NOMO-1 treated with DMSO at 0.1 percent for 48 hours (cell line): ENCODE measurements at regions not wholly inside any gene's neighbourhood (a gene's known extent, or its start where the extent isn't known, plus 50 kb on each side); places are given as distances from the start of the nearest gene placed in this dataset.
"Not testable (repeated sequence)": the region's sequence is repeated elsewhere in the genome, so short reads cannot be mapped to it uniquely, and the experiment has no call there.

Experiments used
- DNase-seq: peaks from one replicate; lab custom pipeline; 2025; ENCODE audit not compliant: unreplicated experiment; lab: John Stamatoyannopoulos, UW

DNA sequence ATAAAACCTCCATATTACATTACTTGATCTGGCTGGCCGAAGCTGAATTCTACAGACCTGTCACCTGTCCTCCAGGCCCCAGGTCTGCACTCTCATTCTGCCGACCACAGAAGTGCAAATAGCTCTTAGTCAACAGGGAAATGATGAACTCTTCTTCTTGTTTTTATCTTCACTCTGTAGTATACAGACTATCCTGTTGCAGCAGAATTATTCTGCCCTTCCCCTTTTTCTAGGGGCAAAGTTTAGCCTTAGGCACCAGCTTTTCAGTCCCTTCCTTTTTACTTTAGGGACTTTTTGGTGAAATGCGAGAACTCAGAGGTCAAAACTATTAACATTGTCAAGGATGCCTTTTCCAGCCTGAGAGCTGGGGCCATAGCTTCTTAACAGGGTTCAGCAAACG is 229.6 kb upstream of the EGLN3 start:
- DNase-seq, result peak; percentile 92

DNA sequence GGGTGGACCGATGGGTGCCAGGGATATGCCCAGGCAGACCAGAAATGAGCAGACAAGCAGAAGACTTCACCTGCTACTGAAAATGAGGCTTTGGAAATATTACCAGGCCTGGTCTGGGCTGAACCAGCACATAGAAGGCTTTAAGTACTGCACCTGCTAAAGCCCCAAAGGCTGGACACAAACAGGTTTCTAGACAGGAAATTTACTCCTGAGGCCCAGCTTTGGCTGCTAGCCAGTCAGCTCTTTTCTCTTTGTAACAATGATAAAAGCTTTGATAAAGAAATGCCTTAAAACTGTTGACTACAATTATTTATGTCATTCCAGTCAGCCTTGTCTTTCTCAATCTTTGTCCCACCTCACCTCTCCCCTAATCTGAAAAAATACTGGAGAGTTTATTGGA is 228.9 kb upstream of the EGLN3 start:
- no peak for DNase-seq

DNA sequence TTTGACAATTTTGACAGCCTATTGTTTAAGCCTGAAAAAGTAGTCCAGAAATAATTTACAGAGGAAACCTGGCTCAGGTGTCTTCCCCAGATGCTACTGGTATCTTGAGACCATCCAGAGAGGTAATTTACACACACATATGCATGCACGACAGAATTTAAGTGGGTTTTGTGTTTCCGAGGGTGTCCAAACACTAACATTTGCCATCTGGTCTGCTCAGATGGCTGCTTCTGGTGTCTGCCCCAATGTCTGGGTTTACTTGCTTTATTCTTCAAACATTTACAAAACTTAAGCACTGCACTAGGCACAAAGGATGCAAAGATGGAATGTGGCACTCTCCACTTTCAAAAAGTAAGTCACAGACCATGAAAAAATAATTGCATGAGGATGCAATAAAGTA is 226.6 kb upstream of the EGLN3 start:
- no peak for DNase-seq

DNA sequence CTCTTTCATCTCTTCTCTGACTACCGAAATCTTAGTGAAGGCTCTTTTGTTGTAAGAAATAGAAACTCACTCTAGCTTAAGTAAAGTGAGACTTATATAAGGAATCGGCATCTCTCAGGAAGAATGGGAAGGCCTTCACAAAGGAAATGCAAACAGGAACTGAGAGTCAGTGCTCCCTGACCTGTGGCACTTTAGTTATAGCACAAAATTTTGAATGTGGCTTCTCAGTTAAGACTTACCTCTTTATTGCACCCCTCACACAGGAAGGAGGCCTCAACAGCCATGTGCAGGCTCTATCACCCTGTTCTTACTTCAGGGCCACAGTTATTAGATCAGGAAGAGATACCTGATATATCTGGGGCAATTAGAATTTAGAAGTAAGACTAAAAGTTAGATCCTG is 224.7 kb upstream of the EGLN3 start:
- peak; percentile 49 for DNase-seq

DNA sequence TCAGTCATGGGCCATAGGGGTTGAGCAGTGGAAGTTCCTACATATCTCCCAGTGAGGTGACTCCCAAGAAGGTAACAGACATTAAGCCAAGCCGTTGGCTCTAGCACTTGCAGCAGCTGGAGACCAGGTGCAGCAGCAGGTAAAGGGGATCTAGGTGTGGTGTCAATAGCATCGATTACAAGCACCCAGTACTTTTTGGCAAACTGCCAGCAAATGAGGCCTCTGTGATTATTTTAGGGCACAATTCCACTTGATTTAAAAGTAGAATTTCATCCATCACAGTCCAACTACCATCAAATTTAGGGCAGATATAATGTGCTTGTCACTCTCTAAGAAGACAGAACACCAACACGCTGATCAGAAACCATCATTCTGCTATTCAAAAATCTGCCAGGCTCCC is 224.1 kb upstream of the EGLN3 start:
- DNase-seq, result no peak

DNA sequence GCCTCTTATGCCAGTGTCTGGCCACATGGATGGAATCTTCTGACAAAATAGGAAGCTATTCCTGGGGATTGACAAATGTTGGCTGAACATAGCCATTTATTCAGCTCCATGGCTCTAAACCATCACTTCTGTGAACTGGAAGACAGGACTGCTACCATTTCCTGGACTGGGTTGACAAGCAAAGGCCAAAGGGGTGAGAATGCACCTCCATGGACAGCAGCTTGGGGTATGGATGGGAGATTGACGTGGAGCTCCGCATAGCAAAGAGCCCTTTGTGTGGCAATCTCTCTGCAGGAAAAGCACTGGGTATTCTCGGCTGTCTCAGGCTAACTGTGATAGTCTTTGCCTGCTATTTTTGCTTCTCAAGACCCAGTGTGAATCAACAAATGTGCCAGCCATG is 223.0 kb upstream of the EGLN3 start:
- no peak for DNase-seq

DNA sequence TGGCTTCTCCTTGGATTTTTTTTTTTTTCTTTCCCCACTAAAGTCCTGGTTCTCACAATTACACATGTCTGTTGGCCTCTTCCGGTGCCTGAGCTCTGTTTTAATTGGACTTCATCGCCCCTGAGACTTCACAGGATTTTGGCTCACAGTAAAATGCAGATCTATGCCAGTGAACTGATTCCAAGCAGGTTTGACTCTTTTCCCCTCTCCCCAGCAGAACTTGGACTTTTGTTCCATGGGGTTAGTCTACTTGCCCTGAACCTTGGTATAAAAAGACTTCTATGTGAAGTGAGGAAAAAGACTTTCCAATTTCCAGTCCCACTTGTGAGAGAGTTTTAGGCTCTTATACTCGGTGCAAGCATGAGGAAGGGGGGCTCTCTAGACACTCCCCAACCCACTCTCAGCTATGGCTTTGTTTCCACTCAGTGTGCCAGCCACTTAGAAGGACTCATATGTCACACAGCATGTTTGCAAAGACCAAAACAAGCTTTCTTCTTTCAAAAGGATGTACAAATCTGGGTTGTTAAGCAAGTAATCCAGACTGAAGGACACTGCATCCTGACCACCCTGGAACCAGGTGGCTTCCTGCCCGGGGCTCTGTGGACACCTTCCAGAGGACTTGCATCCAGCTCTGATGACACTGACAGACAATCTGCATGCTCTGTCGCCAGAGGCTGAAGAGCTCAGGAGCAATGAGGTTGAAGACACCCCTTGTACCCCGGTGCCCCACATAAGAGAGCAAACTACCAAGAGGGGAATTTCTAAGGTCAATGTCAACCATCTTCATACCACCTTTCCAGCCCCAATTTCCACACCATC is 221.9 kb upstream of the EGLN3 start:
- DNase-seq, result no peak

DNA sequence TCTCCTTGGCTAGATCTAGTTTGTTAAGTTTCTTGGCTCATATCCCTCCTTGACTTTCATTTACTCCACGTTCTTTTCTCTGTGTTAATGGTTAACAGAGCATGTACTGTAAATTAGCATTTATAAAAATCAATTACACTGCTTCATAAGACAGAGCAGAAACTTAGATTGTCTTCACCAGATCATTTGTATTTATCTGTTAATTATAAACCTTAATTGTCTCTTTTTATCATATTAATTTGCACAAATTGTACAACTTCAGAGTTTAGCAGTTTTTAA is 221.2 kb upstream of the EGLN3 start:
- no peak for DNase-seq

DNA sequence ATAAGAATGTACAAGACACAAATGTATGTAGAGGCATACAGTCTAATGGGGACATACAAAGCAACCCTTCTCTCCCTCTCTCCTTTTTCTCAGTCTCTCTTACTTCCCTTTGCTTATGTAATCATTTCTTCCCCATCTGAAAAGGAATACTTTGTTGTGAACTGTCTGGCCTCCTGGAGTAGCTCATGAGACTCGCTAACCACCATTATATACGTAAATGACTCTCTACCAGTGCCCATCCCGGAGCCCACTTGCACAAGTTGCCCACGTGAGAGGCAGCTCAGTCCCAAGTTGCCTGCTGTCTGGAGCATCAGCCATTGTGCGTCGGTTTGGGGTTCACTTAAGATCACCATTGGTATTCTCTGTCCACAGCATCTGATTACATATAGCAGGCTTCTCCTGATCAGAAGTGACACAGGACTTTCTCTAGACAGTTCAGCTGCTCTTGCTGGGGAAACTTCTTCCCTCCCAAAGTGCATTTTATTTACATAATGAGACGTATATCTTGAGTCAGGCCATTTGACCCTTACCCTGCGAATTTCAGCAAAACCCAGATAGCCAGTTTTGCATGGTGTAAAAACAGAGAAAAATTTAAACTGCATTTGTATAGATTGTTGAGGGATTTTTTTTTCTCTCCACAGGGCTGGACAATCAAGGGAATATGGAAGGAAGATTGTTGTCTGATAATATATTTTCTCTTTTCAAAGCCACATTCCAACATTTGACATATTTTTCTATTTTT is 220.7 kb upstream of the EGLN3 start:
- peak; percentile 28 for DNase-seq

DNA sequence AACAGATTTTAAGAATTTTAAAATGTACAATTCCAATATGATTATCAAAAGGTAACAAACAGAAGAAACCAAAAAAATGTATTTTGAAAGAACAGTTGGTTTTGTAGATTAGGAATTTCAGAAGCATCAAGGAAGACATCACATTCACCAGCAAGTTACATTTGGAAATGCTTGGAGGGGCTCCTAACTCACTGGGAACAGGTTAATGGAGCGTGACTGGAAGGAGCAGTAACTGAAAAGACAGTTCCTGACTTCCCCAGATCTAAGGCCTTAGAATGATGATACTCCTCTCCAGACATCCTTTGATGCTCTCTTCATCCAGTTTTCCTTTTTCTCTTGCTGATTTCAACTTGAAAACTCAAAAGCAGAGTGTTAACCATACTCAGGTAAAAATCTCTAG is 220.0 kb upstream of the EGLN3 start:
- no peak for DNase-seq

DNA sequence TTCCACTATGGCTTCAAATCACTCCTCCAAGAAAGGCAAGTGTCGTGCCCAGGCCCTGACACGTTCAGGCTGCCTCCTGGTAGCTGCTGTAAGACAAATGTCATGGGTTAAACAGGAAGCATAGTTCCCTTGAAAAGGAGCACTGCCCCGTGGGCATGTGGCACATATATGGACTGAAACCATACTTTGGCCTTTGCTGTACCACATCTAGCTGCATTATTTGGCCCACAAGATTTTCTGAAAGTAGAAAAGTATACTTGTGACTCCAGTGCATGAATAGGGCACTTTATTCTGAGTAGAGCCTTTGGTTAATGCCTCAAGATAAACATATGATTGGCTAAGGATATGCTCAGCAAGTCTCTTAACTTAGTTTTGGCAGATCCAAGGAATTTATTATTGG is 218.7 kb upstream of the EGLN3 start:
- no peak for DNase-seq

DNA sequence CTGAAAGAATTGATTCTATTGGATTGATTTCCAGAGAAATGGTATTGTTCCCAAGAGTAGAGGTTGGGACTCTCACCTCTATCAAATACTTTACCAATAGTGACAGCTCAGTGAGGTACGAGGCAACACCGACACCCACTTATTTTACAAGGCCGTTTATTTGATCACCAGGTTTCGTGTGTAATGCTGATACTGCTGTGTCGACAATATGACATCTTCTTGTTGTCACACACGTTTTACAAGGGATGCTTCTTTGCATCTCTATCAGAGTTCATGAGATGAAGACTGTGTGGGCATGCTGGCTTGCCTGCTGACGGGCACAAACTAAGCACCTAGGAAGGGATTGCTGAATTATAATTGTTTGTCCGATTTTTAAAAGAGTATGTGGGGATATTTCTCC is 217.8 kb upstream of the EGLN3 start:
- DNase-seq, result no peak

DNA sequence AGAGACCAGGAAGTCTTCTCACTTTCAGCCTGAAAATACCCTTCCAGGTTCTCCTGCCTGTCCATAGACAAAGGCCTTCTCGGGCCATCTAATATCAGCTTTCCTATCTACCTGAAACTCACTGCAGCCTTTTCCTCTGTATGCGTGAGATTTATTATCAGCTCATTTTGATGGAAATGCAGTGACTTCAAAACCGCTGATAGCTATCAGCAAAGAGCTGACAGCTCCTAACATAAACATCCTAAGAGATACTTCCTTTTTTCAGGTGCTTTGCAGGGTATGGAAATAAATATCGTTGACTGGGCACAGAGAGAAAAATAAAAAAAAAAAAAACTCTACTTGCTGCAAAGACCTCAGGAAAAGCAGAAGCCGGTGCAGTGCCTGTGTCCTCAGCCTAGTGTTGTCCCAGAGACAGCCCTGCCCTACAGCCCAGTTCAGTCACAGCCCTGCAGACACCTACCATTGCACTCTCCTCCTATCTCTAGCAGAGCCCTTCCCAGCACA is 215.0 kb upstream of the EGLN3 start:
- peak; percentile 69 for DNase-seq

DNA sequence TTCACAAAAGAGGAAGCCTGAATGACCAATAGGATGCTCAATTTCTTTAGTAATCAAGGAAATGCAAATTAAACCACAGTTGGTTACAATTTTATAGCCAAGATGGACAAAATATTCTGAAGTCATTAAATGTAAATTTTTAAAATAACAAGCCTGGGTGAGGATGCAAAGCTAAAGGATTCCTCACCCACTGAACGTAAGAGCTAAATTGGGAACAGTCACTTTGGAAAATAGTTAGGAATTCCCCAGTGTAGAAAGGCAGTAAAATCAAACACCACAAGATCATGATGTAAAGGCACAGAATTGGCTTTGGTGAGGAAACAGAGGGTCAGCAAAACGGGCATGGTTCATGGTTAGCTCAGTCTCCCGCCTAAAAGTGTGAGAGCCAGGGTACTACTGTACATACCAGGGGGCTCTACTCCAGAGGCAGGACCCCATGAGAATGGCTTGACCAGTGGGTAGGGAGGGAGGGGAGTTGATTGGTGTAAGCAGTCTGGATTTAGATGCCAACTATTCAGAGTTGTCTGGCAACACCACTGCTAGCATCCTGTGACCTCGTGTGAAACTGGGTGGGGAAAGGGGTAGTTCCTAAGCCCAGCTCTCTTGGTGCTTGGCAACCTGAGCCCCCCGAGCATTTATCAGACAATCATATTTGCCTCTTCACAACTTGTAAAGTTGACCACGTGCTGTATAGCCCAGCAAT is 213.4 kb upstream of the EGLN3 start:
- peak; percentile 35 for DNase-seq

DNA sequence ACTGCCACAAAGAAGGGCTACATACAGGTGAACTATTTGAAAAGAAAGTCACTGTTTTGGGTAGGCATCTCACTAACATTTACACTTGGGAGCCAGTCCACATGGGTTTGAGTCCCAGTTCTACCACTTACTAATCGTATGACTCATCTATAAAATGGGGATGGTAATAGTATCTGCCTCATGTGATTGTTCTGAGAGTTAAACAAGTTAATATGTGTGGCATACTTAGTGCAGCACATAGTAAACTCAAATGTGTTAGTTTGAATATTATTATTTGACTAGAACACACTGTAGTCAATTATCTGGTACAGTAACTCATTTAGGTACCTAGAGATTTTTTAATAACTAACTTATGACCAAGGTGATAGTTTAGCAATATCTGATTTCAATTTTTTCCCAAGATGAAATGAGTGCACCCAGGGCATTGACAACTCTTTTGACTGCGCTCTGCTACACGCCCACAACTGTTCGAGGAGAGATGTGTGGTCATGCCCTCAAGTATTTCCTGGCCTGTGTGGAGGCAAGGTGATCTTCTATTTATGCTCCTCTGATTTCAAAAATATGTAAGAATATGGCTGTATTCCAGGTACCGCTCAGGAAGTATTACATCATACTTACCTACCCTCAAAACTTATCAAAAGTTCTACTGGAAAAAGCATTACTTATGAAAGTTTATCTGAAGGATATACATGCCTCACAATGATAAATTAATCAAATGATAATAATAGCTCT is 210.6 kb upstream of the EGLN3 start:
- DNase-seq, result no peak

DNA sequence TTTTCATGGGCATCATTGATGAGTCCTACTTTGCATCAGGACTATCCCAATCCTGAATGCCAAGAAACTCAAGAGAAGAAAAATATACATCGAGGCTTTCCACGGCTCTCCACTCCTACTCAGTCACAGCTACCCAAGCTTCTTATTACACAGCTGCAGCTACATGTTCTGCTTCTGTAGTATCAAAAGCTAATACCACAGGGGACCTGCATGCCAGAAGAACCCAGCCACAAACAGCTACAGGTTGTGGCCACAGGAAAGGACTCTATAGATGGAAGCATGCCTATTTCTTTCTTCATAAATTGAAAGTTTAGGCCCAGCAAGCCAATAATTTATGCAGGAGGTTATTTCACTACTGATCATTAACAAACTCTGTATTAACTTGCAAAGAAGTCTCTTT is 209.7 kb upstream of the EGLN3 start:
- no peak for DNase-seq

DNA sequence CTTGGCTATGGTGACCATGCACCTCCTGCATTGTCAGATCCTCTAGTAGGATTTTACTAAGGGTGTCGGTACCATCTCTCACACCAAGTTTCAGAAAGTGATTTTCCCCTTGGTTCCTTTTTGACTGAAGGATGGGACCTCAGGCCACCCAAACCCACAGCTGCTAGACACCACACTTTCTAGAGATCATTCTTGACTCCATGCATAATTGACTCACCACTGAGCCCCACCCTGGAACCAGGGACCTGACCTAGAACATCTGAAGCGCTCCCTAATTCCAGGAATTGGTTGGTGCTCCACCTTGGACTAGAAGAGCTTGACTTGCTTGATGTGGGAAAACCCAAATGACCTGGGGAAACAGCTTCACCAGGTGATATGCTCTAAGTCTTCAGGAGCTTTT is 206.8 kb upstream of the EGLN3 start:
- no peak for DNase-seq

DNA sequence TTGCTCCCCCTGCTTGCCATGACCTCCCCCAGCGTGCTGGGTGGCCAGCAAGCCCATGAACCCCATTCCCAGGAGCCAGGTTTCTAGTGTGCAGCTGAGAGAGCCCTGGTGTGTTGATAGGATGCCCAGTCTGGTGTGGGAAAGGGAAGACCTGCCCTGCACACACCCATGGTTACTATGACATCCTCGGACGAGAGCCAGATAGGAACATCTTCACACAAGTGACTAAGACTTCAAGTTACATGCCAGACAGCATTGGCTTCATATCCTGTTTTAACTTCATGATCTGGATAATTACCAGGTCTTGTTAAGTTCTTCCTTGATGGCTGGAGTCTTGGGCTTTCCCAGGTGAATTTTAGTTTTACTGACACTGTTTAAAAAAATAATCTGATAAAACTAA is 196.6 kb upstream of the EGLN3 start:
- no peak for DNase-seq

DNA sequence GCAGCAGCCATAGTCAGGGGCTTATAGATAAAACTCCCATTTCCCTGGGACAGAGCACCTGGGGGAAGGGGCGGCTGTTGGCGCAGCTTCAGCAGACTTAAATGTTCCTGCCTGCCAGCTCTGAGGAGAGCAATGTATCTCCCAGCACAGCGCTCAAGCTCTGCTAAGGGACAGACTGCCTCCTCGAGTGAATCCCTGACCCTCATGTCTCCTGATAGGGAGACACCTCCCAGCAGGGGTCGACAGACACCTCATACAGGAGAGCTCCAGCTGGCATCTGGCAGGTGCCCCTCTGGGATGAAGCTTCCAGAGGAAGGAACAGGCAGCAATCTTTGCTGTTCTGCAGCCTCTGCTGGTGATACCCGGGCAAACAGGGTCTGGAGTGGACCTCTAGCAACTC is 189.3 kb upstream of the EGLN3 start:
- not testable (repeated sequence) for DNase-seq

DNA sequence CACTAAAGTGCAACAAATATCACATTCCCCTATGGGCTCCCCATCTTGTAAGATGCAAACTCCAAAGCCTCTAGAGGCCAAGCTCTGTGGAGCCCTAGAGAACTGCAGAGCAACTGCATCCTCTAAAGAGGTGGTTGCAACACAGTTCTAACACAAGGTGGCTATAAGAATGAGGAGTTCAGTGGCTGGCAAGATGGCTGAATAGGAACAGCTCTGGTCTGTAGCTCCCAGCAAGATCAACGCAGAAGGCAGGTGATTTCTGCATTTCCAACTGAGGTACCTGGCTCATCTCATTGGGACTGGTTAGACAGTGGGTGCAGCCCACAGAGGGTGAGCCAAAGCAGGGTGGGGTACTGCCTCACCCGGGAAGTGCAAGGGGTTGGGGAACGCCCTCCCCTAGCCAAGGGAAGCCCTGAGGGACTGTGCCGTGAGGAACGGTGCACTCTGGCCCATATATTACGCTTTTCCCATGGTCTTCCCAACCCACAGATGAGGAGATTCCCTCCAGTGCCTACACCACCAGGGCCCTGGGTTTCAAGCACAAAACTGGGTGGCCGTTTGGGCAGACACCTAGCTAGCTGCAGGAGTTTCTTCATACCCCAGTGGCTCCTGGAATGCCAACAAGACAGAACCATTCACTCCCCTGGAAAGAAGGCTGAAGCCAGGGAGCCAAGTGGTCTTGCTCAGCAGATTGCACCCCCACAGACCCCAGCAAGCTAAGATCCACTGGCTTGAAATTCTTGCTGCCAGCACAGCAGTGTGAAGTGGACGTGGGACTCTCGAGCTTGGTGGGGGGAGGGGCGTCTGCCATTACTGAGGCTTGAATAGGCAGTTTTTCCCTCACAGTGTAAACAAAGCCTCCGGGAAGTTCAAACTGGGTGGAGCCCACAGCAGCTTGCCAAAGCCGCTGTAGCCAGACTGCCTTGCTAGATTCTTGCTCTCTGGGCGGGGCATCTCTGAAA is 188.6 kb upstream of the EGLN3 start:
- not testable (repeated sequence) for DNase-seq
